NCI-H446 (cell line): ENCODE measurements at regions not wholly inside any gene's neighbourhood (a gene's known extent, or its start where the extent isn't known, plus 50 kb on each side); places are given as distances from the start of the nearest gene placed in this dataset.
"Not testable (repeated sequence)": the region's sequence is repeated elsewhere in the genome, so short reads cannot be mapped to it uniquely, and the experiment has no call there.

Experiments
- DNase-seq, 2 experiments: peaks; one replicate each; lab custom pipeline; 2025; lab: John Stamatoyannopoulos, UW

DNA sequence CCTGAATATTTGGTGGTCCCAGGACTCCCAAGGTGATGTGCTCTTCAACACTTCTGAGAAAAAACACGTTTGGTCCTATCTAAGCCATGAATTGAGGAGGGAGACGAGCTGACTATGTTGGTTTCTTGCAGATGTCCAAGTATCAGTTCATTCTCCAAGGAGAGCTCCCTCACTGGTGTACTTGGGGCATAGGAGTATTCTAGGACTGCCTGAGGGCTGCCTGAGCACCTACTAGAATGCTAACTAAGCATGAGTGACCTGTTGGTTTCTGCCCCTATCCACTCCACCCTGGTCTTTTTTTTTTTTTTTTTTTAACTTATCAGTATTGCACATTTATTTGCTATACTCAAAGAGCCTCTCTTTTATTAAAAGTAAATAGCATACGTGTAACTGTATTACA is 200.5 kb upstream of the FANCL start:
- no peak for DNase-seq

DNA sequence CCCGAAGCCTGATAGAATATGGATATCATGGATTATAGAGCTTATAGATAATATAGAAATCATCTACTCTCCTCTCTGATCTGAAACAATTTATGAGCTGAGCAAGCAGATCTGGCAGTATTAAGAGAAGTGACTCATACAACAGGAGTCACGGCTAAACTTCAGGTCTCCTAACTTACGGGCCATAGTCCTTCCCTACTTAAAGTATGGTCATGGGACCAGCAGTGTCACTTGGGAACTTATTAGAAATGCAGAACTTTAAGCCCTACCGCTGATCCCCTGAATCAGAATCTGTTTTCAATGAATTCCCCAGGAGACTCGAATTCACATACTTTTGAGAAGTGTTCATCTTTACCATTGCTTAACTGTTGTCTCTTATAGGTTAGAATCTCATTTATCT is 195.7 kb upstream of the FANCL start:
- DNase-seq = no peak

DNA sequence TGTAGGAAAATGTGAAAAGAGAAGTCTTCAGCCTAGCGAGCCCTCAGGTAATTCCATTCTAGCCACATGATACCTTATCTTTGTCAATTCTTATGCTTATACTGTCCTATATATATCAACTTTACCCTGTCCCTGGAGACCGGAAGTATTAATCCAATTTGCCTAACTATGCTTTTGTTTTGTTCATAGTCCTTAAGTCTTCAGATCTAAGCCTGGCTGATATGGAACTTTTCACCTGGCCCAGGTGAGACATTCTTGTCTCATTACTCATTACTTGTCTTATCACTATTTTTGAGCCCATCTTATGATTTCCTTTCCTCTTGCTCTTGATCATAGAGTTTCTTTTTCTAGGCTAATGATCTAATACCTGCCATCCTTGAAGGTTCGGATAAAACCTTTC is 194.1 kb upstream of the FANCL start:
- DNase-seq = no peak

DNA sequence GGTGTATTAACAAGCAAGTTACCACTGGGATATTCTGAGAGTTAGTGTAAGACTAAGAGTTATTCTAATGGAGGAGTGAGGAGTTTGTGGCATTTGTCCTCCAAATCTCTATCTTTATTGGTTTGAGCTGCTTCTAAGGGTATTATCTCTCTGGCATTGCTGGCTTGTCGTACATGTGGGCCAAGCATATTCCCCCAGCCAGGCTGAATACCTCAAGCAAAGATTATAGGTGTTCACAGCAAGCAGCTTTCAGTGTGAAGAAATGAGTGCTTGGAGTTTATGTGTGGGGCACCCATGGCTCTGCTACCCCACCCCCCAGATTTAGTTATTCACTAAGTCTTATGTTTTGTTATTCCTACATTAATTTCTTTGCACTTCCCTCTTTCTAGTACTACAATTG is 193.6 kb upstream of the FANCL start:
- DNase-seq = no peak

DNA sequence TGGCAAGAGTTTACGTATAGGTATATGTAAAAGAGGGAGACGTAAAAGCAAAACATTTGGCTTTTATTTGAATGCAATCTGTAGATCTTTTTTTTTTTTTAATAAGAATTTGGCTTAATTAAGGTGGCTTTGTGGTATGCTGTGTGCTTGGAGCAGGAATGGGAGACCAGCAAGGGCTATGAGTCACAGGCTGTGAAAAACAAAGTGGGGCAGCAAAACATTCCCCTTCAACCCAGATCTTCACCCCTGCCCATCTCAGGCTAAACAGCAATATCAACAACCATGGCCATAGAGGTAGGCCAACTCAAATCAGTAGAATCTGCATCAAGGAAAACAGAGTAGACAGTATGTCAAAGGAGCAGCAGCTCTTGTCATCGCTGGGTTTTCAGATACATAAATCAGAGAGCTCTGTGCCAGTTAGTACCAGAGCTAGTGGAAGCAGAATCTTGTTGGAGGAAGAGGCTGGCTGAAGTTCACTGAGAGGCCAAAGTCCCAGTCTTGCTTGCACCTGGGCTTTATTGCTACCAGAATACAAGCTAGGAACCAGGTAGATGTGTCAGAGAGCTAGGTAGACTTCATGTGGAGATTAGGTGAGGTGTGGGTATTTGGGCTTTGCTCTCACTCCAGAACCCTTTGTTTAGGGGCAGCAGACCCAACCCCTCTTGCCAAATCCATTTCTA is 191.5 kb upstream of the FANCL start:
- no peak for DNase-seq

DNA sequence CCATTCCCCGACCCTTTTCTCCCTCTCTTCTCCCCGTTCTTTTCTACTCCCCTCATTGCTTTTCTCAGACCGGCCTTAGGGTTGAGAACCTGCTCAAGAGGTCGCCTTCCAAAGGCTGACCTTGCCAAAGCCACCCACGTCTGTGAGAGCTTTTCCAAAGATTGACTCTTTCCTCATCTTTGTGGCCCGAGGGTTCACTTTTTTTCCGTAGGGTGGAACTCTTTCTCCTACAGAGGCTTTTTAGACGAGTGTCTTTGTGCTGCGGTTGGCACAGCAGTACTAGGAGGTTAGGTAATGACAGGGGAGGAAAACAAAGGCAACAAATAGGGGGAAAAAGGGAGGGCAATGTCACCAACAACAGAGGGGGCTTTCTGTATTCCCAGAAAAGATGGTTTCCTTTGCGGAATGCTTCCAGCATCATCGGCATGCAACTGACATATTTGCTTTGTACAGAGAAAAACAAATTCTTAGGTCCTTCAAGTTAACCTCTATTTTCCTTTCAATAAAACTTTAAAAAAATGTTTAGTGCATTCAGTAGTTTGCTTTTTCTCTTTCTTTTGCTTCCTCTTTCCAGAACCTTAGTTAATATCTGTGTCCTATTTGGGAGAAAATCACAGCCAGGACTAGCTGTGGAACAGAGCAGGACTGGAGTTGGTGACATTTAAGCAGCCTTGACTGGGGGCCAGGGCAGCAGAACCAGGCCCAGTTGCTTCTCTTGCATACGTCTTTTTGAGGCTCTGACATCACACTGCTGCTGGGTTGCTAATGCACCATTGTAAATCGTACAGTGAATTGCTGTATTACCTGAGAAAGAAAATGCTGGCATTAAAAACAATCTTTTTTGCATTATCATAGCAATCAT is 188.1 kb upstream of the FANCL start:
- DNase-seq = no peak

DNA sequence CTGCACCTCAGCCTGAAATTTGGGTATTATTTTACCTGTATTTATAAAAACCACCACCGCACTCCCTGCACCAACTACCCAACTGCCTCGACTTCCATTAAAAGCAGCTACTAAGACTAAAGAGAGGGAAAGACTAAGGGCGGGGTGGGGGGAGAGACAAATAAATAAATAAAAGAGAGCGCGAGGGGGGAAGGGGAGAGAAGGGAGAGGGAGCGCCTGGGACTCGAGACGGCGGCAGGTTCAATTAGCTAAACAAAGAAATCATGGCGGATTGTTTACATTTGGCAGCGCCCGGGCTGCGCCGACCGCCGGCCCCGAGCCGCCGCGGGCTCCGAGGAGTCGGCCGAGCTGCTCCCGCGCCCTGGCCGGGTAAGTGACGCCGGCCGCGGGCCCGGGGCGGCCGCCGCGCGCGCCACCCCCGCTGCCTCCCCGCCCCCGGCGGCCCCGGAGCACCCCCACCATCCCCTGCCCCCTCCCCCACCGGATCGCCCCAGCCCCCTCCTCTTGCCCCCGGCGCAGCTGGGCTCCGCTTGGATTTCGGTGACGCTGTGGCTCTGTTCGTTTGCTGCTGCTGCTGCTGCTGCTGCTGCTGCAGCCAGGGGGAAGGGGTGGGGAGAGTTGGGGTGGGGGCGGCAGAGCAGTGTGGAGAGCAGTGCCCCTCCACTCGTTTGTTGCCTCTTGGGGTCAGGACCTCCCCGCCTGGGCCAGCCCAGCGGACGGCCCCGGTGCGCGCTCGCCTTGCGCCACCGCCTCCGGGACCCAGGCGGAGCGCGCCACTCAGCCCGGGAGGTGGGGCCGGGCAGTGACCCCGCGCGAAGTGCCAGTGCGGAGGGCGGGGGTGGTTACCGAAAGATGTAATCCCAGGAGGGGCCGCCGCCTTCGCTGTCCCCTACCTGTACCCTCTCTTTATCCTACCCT is 187.2 kb upstream of the FANCL start:
- peak in 1 of 2 experiments; percentile 53 for DNase-seq

DNA sequence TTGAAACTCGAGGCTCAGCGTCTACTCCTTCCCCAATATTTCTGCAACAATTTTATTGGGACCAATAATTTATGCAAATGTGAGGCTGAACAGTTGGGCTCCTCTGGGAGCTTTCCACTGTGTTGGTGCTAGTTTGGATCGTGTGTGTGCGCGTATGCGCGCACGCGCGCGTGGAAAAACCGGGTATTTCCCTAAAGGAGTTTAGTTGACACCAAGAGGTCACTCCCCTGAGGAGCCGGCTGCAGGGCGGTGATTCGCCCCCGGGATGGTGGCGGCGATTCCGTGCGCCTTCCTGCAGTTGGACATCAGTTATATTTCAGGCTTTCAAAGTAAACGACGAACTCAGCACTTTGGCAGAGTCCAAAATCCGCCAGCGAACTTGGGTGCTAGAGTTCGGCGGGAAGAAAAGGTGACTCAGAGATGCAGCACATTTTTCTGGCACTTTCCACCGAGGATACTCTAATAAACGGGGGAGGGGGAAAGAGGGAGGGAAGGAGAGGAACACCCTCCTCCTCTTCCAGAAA is 186.5 kb upstream of the FANCL start:
- DNase-seq = peak; percentile 40 to 72

DNA sequence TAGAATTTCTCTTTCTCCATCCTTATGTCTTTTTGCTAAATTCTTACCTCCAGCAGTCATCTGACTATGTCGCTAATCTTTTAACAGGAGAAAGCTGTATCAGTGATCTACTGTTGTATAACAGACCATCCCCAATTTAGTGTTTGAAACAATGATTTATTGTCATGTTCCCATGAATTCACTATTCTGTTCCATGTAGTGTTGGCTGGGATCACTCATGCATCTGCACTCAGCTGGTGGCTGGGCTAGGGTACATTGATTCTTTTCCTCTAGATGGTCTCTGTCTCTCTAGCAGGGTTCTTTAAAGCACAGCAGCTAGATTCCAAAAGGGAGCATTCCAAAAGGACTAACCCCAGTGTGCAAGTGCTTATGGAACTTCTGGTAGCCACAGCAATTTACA is 184.2 kb upstream of the FANCL start:
- no peak for DNase-seq

DNA sequence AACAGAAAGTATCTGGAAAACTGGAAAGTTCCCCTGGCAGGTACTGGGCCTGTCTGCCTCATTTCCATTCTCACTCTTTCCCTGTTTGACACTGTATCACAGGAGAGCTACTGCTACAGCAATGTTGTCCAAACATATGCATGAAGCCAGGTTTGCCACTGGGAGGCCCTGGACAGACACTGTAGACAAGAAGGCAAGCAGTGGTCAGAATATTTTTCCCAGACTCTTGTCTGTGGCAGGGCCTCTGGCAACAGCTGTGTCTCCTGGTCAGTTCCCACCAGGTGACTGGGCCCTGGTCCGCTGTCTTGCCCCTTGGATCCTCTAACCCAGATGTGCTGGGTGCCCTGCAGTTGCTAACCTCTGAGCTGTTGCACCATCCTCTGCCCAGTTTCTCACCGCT is 178.9 kb upstream of the FANCL start:
- no peak for DNase-seq

DNA sequence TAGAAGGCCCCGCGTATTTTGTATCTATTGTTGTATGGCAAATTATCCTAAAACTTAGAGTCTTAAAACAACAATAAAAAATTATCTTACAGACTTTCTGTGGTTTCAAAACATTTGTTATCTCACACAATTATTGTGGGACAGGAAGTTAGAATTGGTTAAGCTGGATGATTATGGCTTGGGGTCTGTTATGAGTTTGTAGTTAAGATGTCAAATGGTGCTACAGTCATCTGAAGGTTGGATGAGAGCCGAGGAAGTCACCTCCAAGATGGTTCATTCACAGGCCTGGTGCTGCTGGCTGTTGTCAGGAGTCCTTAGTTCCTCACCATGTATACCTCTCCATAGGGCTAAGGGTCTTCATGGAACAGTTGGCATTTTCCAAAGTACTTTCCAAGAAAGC is 175.6 kb upstream of the FANCL start:
- DNase-seq = no peak

DNA sequence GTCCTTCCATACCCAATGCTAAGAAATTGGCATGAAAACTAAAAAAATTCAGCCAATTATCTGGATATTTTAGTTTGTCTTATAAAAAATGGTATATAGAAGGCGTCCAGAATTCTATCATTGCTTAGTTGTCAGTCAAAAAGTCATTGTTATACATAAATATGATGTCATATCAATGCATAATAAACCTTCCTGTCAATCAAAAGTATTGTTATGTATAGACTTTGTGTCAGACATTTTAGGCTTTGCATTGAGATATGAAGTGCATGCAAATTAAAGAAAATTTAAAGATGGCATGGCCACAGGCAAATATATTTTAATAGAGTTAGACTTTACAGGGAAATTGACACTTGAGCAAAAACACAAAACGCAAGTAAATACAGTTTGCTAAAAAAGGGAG is 173.4 kb upstream of the FANCL start:
- DNase-seq = no peak

DNA sequence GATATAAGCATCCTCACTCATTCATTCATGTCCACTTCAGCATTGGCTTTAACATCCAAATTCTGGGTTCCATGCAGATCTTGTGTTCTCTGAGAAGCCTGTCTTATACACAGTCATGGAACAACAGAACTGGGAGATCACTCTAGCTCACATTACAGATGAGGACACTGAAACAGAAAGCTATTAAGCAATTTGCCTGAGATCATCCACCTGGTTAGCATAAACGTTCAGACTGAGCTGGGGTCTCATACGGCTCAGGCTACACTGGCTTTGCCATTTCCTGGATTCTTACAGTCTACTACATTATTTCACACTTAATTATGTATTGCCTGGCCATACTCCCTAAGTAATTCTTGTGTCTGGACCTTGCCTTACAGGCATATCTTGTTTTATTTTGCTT is 169.4 kb upstream of the FANCL start:
- DNase-seq = no peak

DNA sequence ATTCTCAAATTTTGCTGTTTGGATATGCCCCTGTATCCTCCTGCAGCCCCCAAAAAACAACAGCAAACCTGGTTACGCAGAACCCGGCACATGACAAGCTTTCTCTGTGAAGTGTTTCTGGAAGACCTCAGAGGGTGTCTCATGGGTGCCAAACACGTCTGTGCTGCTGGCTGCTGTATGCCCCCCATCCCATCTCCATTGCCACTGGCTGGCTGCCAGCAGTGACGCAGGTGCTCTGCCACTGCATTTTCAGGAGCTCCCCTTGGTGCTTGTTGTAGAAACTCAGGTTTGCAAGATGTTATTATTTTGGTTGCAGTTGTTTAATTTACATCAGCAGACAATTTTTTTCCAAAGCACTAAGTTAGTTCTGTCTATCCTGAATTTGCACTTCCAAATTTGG is 166.4 kb upstream of the FANCL start:
- no peak for DNase-seq

DNA sequence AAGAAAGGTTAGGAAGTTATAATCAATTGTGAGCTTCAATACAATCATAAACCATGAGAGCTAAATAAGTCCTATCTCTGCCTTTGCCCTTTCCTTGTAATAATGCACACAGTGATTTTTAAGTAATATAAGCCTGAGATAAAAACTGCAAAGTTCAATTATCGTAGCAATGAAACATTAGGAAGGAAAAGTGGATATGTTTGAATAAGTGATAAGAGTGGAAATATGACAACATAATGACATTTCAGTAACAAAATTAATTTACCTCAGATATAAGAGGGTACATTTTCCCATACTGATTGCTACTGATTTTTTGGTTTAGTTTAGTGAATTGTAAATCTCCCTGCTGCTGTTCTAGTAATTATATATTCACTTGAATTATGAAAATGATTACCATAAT is 164.2 kb upstream of the FANCL start:
- no peak for DNase-seq

DNA sequence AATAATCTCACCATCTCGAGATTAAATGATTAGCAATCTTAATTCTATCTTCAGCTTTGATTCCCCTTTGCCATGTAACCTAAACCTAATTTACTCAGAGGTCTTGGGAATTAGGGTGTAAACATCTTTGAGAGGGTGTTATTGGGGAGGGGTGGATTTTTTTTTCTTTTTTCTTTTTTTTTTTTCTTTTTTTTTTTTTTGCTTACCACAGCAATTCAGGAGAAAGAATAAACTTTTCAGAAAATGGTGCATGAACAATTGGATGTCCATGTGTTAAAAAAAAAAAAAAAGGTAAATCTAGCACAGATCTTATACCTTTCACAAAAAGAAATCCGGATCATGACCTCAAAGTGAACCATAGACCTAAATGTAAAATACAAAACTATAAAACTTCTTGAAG is 160.8 kb upstream of the FANCL start:
- no peak for DNase-seq

DNA sequence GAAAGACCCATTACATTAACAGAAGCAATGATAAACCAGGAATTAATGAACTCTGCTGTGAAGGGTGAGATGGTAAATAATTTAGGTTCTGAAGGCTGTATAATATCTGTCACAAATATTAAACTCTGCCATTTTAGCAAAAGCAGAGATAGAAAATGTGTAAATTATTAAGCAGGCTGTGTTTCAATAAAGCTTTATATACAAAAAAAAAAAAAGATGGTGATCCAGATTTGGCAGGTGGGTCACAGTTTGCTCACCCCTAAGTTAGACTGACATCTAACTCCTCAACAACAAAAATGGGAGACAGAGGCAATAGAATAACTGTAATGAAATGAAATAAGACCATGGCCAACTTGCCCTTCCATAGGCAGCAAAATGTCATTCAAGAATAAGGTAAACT is 157.3 kb upstream of the FANCL start:
- no peak for DNase-seq

DNA sequence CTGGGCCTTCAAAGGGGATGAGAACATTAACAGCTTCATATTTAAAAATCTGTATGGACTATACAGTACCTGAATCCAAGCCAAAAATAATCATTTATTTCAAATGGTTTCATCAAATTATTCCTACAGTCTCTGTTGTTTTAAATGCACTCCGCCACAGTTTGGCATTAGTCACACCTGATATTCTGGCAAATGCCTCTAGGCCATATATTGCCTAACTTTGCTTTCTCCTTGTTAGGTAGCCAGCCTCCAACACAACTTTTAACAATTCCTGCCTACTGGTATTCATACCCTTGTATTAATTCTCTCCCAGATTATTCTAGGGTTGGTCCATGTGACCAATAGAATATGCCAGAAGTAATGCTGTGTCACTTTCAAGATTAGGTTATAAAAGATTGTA is 146.6 kb upstream of the FANCL start:
- DNase-seq = no peak

DNA sequence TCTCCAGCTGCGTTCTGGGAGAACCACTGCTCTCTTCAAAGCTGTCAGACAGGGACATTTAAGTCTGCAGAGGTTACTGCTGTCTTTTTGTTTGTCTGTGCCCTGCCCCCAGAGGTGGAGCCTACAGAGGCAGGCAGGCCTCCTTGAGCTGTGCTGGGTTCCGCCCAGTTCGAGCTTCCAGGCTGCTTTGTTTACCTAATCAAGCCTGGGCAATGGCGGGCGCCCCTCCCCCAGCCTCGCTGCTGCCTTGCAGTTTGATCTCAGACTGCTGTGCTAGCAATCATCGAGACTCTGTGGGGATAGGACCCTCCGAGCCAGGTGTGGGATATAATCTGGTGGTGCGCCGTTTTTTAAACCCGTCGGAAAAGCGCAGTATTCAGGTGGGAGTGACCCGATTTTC is 145.8 kb upstream of the FANCL start:
- not testable (repeated sequence) for DNase-seq

DNA sequence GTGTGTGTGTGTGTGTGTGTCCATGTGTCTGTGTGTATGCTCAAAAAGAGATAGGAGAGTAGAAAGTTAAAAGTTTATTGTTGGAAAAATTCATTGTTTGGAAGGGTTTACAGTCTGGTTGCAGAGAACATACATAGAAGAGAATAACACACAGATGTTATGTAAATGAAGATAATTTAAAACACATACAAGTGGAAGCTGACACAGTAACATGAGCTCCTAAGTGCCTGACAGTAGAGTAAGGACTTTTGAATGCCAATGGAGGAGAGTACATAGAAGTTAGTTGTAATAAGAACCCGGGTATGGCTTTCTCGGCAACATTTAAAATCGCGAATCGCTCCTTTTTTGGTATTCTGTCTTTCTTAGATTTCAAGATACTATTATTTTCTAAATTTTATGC is 137.0 kb upstream of the FANCL start:
- DNase-seq = peak in 1 of 2 experiments; percentile 2

DNA sequence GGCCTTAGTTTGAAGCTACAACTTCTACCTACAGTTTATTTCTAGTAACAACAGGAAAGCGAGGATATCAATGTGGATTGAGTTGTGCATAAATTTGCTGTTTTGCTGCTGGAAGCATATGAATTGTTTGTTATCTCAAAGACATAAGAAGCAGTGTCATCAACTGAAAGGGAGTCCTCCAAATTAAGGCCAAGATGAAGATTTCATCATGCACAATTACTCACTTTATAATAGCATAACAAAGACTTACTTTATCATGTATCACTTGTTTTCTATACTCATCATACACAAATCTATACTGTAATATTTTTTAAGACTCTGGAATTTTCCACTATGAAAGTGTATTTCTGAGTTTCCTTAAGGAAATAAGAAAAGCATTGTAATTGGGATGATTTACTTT is 136.1 kb upstream of the FANCL start:
- no peak for DNase-seq

DNA sequence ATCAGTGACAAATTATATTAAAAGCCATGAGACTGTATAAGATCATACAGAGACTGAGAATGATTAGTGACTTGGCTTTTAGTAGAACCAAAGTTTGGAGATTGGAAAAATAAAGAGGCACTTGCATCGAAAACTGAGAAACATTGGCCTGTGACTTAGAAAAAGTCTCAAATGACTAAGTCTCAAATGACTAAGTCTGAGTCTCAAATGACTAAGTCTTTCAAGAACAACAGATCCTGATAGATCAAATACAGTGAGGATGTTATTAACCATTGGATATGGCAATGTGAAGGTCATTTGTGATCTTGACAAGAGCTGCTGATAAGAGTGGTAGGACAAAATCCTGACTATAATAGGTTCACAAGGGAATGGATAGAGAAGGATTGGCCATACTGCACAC is 135.5 kb upstream of the FANCL start:
- no peak for DNase-seq
